ENCODE measurements at regions not wholly inside any gene's neighbourhood (a gene's known extent, or its start where the extent isn't known, plus 50 kb on each side); places are given as distances from the start of the nearest gene placed in this dataset.
"Not testable (repeated sequence)": the region's sequence is repeated elsewhere in the genome, so short reads cannot be mapped to it uniquely, and the experiment has no call there.

DNA sequence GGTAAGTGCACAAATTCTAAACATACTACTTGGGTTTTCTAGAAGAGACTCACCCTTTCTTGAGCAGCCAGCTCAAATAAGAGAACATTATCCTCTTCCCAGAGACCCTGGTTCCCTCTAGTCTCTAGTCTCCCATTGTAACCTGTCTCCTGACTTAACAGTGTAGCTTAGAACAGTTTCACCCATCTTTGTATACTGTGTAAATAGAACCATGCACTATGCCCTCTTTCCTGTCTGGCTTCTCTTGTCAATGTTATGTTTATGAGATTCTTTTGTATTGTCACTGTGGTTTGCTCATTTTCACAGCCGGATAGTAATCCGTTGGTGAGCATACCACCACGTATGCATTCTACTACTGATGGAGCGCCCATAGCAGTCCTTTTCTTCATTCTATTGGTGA lies 227.4 kb upstream of the PLPP4 start:
- intact Hi-C loops (cut with DNase I; ENCODE audit: low total_unique reads): no loop called here
- H3K4me1 ChIP-seq: no peaks in the 10 kb centered on the region
- H3K4me3 ChIP-seq: no peak overlapping the region
- H3K9me3 ChIP-seq: no peaks in the 10 kb centered on the region
- TF ChIP-seq, protein P1, sequence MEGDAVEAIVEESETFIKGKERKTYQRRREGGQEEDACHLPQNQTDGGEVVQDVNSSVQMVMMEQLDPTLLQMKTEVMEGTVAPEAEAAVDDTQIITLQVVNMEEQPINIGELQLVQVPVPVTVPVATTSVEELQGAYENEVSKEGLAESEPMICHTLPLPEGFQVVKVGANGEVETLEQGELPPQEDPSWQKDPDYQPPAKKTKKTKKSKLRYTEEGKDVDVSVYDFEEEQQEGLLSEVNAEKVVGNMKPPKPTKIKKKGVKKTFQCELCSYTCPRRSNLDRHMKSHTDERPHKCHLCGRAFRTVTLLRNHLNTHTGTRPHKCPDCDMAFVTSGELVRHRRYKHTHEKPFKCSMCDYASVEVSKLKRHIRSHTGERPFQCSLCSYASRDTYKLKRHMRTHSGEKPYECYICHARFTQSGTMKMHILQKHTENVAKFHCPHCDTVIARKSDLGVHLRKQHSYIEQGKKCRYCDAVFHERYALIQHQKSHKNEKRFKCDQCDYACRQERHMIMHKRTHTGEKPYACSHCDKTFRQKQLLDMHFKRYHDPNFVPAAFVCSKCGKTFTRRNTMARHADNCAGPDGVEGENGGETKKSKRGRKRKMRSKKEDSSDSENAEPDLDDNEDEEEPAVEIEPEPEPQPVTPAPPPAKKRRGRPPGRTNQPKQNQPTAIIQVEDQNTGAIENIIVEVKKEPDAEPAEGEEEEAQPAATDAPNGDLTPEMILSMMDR (IDR thresholded peaks at IDR 0.05): no peak
- H3K36me3 ChIP-seq: no peaks in the 10 kb centered on the region
- DNase-seq: no peak
- H3K27me3 ChIP-seq: no peaks in the 10 kb centered on the region
- no peak overlapping the region for H3K27ac ChIP-seq

DNA sequence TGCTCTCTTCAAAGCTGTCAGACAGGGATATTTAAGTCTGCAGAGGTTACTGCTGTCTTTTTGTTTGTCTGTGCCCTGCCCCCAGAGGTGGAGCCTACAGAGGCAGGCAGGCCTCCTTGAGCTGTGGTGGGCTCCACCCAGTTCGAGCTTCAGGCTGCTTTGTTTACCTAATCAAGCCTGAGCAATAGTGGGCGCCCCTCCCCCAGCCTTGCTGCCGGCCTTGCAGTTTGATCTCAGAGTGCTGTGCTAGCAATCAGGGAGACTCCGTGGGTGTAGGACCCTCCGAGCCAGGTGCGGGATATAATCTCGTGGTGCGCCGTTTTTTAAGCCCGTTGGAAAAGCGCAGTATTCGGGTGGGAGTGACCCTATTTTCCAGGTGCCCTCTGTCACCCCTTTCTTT lies 217.3 kb upstream of the PLPP4 start:
- intact Hi-C loops (cut with DNase I; ENCODE audit: low total_unique reads); H3K27ac ChIP-seq; H3K9me3 ChIP-seq; H3K4me3 ChIP-seq; DNase-seq; H3K27me3 ChIP-seq; H3K36me3 ChIP-seq; H3K4me1 ChIP-seq: not testable (repeated sequence)

DNA sequence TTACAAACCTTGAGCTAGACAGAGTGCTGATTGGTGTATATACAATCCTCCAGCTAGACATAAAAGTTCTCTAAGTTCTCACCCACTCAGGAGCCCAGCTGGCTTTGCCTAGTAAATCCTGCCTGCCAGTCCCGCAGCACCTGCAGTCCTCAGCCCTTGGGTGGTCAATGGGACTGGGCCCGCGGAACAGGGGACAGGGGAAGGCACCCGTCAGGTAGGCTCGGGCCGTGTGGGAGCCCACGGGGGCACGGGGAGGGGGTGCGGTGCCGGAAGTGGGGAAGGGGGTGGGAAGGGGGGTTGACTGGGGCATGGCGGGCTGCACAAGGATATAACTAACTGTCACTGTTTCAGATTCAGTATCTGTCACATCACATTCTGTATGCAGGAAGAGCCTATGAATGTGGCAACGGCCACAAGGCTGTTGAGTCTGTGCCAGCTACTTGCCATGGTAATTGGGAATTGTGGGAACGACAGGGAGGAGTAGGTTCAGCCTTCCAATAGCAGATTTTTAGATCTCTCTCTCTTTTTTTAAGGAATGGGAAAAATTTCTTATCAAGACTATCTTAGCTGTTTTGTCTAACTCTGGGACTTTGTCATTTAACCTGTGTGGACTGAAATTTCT lies 205.1 kb upstream of the PLPP4 start:
- Histone ChIP-seq H3K9me3 (no peaks in the 10 kb centered on the region), H3K27ac (no peak overlapping the region), H3K4me3 (no peak overlapping the region), H3K27me3 (no peaks in the 10 kb centered on the region), H3K4me1 (no peaks in the 10 kb centered on the region), H3K36me3 (no peaks in the 10 kb centered on the region)
- no peak for DNase-seq
- TF ChIP-seq, protein P1 (IDR thresholded peaks at IDR 0.05): no peak
- intact Hi-C loops (cut with DNase I; ENCODE audit: low total_unique reads): no loop called here

DNA sequence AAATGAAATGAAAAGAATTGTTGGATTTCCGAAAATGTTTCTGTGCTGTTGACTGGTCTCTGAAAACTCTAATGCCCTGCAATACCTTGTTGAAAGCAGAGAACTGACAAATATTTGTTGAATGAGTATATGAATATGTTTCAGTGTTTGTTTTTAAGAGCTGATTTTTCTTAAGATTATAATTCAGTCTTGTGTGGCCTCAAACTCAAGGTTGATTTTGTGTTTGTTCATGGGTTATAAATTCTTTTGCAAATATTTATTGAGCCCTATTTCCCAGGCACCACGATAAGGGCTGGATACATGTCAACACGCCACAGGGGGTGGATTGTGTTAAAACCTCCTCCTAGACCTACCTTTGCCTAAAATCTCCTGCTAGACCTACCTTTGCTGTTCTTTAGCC lies 203.9 kb upstream of the PLPP4 start:
- H3K4me1 ChIP-seq: no peaks in the 10 kb centered on the region
- no peaks in the 10 kb centered on the region for H3K9me3 ChIP-seq
- H3K4me3 ChIP-seq: no peak overlapping the region
- TF ChIP-seq, protein P1 (IDR thresholded peaks at IDR 0.05): no peak
- intact Hi-C loops (cut with DNase I; ENCODE audit: low total_unique reads): no loop called here
- H3K27me3 ChIP-seq: no peaks in the 10 kb centered on the region
- H3K27ac ChIP-seq: no peak overlapping the region
- no peaks in the 10 kb centered on the region for H3K36me3 ChIP-seq
- DNase-seq: no peak

DNA sequence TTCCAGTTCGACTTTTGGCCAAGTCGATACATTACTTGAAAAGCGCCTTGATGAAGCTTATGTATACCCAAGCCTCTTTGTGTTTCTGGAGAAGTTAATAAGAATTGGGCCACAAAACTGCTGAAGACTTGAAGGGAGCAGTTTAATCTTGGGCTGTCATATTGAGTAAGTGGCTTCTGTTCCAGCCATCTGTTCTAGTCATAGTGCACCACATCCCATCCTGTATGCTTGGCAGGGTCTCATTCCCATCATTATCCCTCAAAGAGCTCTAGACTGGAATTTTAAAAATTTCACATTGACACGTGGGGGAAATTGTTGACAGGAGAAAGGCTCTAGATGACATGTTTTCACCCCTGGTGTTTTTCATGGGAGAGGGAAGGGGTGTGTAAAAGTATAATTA lies 196.6 kb upstream of the PLPP4 start:
- Histone ChIP-seq H3K4me1 (no peaks in the 10 kb centered on the region), H3K4me3 (no peak overlapping the region), H3K27me3 (no peaks in the 10 kb centered on the region), H3K9me3 (no peaks in the 10 kb centered on the region), H3K36me3 (no peaks in the 10 kb centered on the region), H3K27ac (no peak overlapping the region)
- intact Hi-C loops (cut with DNase I; ENCODE audit: low total_unique reads): no loop called here
- TF ChIP-seq, protein P1 (IDR thresholded peaks at IDR 0.05): no peak
- no peak for DNase-seq

DNA sequence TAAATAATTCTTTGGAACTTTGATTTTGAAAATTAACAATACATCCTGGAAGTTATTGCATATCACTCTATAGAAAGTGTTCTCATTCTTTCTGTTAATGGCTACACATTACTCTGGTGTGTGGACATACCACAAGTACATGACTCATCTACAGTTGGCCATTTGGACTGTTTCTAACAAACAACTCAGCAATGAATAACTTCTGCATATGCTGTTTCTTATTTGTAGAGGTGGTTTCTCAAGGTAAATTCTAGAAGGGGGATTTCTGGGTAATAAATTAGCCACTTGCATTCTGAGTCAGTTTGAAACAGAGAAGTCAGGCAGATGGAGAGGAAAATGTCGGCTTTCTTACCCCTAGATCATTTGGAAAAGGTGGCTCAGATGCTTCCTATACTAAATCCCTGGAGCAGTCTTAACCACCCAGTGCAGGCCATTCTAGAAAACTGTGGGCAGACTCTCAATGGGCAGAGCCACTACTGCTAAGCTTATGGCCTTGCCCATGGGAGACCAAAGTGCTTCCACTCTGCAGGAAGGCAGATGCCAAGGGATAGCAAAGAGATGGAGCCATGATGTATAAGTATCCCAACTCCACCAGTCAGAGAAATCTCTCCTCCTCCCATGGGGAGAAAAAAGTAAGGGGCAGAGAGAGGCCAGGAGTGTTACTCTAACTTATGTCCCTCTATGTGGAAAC lies 194.0 kb upstream of the PLPP4 start:
- no peaks in the 10 kb centered on the region for H3K4me1 ChIP-seq
- TF ChIP-seq, protein P1 (IDR thresholded peaks at IDR 0.05): no peak
- H3K36me3 ChIP-seq: no peaks in the 10 kb centered on the region
- no peak overlapping the region for H3K4me3 ChIP-seq
- DNase-seq: no peak
- intact Hi-C loops (cut with DNase I; ENCODE audit: low total_unique reads): no loop called here
- H3K27me3 ChIP-seq: no peaks in the 10 kb centered on the region
- H3K9me3 ChIP-seq: no peaks in the 10 kb centered on the region
- H3K27ac ChIP-seq: no peak overlapping the region

Data from tibial artery (tissue), 4 donors.